Epidermal melanocyte (primary cell): ENCODE measurements at regions not wholly inside any gene's neighbourhood (a gene's known extent, or its start where the extent isn't known, plus 50 kb on each side); places are given as distances from the start of the nearest gene placed in this dataset.
"Not testable (repeated sequence)": the region's sequence is repeated elsewhere in the genome, so short reads cannot be mapped to it uniquely, and the experiment has no call there.

Experiments used
- DNase-seq: peaks from one replicate; pipeline ENCODE4 v3.0.0; 2011; ENCODE audit warnings: low spot score; ENCODE audit not compliant: insufficient read length

DNA sequence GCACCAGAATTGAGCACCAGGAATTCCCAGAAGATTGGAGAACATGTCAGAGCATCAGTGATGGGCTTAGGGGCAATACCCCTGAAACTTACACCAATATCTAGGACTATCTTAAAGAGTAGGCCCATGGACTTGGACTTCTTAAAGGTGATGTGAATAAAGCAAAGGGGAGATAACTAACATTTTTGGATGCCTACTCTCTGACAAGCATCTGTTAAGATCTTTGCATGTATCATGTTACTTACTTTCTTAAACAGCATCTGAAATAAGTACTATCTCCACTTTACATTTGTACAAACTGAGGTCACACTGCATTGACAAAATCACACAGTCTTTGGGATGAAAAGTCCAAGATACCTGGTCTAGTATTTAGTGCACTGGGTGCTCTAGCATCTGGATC is 258.6 kb upstream of the ARSJ start:
- no peak for DNase-seq

DNA sequence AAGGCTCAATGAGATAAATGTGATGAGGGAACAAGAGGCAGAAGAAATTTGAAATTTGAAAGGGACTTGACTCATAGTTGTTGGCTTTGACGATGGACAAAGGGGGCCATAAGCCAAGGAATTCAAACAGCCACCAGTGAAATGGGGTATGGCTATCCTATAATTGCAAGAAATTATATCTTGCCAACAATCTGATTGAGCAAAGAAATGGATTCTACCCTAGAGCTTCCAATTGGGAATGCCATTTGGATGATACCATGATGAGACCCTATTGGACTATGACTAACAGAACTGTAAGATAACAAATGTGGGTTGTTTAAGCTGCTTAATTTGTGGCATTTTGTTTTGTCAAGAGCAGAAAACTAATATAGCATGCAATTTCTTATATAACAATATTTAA is 270.1 kb upstream of the ARSJ start:
- DNase-seq, result no peak

DNA sequence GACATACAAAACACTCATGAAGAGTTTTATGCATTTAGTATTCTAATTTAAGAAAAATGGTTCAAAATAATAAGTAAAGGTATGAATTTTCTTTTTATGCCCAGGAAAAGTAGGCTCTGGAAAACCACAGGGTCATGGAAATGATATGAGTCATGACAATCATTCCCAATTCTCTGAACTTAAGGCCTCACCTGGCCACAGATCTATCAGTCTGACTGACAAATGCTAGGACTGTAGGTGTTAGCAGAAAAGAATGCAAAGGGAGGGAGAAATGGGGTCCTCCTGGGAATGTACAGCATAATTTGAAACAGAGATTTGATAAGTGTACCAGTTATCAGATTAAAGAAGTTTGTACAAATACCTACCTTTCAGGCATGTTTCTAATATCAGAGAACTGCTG is 270.5 kb upstream of the ARSJ start:
- DNase-seq, result no peak

DNA sequence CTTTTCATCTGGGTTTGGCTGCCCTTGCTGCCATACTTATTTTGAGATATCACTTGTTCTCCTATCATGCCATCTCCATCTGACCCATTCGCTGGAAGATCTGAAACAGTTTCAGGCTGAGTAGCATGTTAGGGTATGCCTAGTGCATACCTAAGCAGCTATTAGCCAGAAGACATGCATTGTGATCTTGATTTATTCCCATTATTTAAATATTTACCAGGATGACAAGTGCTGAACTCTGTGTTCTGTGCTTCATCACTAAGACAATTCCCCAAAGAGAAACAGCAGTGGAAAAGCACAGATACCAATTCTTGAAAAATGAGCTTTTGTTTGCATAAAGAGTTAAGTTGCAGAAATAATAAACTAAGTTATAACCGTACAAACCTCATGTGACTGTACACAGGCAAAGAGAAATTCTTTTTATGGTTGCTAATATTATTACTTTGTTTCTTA is 271.0 kb upstream of the ARSJ start:
- DNase-seq, result no peak

DNA sequence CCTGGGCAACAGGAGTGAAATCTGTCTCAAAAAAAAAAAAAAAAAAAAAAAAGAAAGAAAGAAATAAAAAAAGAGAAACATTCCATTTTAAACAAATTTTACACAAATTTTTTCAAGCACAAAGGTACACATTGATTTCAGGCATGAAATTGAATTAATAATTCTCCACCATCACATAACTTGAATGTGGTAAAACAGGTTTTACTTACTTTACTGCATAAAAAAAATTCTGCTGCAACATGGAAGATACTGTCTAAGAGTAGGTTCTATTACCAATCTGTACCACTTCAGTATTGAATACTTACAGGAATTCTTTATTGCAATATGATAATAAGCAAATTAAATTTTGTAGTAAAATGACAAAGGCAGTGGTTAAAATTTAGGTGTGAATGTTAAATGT is 271.6 kb upstream of the ARSJ start:
- DNase-seq, result no peak

DNA sequence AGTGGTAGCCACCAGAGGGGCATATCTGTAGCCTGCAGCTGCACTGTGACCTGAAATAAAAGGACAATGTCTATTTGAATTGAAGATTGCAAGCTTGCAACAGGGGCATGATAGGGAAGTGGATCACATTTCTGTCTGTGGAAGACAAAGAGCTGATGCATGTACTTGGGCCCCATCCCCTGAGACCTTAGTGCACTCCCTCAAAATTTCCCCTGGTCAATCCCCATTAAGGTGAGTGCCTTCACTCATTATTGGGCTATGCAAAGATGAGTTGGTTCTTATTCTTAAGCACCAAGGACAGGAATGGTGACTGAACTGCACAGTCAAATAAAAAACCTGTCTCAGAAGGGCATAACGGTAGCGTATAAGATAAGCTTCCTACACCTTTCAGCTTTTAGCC is 273.1 kb upstream of the ARSJ start:
- no peak for DNase-seq

DNA sequence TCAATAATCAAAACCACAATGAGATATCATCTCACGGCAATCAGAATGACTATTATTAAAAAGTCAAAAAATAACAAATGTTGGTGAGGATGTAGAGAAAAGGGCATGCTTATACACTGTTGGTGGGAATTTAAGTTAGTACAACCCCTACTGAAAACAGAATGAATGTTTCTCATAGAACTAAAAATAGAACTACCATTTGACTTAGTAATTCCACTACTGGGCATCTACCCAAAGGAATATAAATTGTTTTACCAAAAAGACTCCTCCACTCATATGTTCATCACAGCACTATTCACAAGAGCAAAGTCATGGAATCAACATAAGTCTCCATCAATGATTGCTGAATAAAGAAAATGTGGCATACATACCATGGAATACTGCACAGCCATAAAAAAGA is 278.1 kb upstream of the ARSJ start:
- no peak for DNase-seq

DNA sequence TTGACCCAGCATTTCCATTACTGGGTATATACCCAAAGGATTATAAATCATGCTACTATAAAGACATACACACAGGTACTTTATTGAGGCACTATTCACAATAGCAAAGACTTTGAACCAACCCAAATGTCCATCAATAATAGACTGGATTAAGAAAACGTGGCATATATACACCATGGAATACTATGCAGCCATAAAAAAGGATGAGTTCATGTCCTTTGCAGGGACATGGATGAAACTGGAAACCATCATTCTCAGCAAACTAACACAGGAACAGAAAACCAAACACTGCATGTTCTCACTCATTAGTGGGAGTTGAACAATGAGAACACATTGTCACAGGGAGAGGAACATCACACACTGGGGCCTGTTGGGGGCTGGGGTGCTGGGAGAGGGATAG is 283.0 kb upstream of the ARSJ start:
- DNase-seq, result not testable (repeated sequence)

DNA sequence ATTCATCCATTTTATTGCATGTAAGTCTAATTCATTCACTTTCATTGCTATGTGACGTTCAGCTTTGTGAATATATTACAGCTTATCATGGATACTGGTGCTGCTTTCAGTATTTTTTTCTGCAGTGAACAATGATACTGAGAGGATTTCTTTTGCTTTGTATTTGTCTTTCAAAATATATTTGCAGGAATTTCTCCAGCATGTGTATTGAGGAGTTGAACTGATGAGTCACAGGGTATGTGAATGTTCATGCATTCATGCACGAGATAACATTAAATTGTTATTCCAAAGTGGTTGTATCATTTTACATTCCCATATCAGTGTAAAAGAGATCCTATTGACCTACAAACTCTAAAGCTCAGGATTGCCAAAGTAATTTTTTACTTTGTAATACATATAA is 283.8 kb upstream of the ARSJ start:
- DNase-seq, result no peak

DNA sequence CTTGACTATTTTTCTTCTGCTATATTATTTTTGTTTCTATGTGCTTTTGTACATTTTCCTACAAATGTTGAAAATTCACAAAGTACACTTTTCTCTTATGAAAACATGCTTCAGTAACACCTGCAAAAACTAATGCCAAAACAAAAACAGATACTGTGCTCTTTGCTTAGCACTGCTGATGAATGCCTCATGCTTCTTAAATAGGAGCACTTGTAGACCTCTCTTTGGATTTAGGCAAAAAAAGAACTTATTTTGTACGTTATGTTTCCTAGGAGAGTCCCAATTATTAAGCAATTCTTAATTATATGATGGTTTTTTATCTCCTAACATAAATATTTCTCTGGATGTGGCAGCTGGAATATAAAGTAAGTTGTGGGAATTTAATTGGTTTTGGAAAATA is 285.0 kb upstream of the ARSJ start:
- no peak for DNase-seq

DNA sequence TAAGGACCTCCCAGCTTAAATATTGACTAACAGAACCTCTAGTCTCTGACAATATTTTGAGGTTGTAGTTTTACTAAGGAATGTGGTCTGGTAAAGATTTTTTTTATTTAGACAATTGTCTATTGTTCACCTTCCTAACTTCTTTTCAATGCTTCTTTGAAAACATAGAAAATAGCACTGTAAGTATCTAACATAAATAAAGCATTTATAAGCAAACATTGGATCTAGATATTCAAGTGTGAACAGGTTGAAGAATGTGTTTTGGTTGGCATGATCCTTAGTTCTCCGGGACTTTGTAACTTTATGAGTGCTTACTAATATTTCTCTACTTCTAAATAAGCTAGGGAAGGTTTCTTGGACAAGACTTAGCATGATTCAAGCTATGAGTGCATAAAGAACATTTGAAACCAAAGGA is 285.4 kb upstream of the ARSJ start:
- no peak for DNase-seq

DNA sequence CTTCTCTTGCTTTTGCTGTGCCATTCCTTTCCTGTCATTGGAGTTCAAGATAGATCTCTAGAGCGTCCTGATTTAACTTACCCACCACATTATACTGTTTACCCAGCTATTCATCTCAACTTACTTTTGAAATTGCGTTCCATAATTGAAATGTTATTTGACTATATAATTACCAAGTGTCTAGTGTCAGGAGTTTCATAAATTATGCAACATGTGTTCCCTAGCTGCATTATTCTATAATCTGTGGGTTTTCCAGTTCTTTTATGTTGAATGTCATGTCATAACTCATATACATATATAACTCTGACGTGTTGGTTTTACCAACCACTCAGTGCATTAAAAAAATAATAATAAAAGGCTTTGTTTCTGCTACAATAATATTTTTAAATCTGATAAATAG is 285.9 kb upstream of the ARSJ start:
- DNase-seq, result no peak

DNA sequence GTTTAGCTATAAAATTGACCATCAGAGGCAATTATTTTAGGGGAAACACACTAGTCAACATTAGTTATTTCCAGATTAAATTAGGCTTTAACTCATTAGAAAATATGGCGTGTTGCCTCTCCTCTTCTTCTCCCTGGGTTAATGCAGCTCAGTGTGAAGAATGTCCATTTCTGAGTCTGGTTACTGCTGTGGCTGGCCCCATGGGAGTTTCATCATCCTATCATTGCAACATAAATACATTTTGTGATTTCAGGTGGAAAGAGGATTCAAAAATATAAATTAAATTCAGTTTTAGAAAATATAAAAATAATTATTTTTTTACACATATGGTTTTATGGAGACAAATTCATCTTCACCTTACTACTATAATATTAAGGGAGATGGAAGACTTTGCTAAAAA is 288.5 kb upstream of the ARSJ start:
- no peak for DNase-seq

DNA sequence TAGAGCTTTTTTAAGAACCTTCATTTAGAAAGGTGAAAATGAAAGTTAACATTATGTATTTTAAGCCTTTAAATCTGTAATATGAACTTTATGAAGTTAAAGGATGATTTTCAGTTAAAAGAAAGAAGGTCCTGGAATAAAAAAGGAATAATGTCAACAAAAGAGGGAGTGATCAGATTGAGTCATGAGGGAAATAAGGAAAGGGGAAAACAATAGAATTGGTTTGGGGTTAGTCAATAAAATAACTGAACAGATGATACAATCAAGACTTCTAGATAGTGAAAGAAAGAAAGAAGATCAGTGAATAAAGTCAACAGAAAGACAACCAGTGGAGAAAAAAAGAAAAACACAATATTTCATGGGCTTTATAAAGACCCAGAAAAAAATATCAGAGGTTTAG is 291.6 kb upstream of the ARSJ start:
- DNase-seq, result no peak

DNA sequence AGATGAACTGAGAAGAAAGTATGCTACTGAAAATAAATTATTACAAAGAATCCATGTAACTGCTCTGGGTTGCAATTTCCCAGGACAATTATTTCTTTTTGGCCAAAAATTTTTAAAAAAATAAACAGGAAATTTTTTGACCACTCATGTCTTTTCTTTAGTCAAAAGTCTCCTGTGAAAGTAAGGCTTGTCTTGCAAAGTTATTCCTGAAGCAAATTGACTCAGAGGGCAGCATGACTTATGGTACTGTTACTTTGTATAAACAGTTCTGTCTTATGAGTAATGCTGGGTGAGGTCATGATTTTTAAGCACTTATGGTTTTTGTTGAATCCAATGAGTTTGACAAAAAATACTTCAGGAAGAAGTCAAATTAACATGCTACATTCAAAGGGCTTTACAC is 292.8 kb upstream of the ARSJ start:
- DNase-seq, result peak; percentile 28

DNA sequence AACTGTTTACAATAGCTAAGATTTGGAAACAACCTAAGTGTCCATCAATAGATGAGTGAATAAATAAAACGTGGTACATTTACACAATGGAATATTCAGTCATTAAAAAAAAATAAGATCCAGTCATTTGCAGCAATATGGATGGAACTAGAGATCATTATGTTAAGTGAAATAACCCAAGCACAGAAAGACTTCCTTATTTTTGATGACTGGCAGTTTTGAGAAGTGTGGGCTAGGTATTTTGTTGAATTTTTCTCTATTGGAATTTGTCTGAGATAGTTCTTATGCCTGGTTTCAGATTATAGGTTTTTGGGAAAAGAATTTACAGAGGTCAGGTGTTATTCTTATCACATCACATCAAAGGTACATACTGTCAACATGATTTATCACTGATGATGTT is 293.8 kb upstream of the ARSJ start:
- DNase-seq, result no peak

DNA sequence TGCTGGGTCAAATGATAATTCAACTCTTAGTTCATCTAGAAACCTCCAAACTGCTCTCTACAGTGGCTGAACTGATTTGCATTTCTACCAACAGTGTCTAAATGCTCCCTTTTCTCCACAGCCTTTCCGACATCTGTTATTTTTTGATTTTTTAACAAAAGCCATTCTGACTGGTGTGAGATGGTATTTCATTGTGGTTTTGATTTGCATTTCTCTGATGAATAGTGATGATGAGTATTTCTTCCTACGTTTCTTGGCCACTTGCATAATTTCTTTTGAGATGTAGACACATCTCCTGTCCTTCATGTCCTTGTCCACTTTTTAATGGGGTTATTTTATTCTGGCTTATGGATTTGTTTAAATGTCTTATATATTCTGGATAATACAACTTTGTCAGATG is 298.2 kb upstream of the ARSJ start:
- no peak for DNase-seq

DNA sequence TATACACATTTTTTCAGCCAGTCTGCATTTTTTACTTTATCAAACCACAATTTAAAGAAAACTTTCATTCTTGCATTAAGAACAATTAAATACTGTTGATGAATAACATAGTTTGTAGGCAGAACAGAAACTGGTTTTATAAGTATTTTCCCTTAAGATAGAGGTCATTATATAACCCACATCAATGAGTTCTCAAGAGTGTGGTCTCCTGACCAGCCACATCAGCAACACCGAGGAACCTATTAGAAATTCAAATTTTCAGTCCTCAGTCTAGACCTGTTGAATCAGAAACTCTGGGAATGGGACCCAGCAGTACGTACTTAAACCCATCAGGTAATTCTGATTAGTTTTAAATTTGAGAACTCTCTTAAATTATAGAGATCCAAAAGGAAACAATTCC is 299.6 kb upstream of the ARSJ start:
- no peak for DNase-seq

DNA sequence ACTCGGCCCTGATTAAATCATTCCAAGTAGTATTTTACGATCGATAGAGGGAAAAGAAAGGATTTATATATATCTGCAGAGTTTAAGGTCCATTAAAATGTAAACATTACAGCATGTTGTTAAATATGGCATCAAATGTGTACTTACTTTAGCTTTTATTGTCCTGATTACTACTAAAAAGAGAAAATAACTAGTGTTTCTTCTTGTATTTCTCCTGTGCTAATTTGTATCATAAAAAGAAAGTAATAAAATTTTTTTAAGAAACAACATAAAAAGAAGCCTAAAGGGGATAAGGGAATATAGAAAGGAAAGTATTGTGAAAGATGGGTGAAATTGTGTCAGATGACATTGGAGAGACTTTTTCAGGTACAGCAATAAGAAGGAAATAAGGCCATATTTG is 300.3 kb upstream of the ARSJ start:
- no peak for DNase-seq

DNA sequence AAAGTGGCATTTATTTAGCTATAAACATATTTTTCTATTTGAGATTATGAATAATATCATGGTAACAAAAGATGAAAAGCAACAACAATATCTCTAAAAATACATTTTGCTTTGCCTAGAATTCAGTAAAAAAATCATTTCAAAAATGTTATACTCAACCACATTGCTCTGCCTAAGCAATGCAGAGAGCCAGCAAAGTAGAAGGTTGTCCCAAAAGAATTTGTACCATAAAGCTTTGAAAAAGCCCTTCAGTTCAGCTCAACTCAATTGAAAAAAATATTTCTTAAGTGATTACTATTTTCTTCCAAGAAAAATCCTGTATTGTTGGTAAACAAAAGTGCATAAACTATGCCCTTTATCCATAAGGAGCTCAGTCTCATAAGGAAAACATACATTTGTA is 301.2 kb upstream of the ARSJ start:
- DNase-seq, result no peak

DNA sequence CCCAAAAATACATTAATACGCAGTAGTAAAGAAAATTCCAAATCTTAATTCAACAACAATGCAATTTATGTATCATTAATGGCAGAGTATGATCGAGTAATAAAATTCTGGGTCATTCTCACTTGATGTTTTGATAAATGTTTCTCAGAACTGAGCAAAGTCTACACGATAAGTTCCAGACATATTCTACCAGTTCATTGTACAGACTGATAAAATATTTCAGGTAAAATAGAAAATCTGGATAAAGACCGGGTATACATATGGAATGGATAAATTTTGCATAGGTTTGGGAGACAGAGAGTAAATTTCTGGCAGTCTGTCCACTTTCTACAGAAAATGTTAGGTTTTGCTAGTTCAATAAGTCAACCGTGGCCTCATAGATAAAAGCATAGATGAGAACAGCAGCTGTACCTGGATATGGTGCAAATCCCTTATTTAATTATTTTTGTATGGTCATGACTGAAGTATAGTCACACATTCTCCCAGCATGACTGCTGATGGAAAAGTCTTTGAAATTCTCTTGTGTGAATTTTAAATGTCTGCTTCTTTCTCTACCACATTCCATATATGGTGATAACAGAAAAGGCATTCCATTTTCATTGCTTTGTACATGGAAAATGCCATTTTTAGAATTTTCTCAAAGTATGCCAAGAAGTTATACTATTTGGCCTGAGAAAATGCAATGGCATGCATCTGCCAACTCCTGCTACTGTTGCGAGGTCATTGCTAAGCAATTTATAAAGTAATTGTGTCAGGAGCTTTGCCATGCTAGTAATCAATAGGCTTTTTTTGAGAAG is 301.9 kb upstream of the ARSJ start:
- no peak for DNase-seq

DNA sequence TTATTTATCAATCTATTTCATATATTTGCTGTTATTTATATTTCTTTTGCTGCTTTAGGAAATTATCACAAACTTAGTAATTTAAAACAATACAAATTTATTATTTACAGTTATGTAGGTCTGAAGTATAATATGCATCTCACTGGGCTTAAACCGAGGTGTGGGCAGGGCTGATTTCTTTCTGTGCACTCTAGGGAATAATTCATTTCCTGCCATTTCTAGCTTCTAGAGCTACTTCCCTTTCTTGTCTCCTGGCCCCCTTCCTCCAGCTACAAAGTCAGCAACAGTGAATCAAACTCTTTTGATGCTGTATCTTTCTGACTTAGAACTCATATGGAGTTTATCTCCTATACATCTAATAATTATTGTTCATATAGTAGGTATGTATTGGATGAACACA is 303.5 kb upstream of the ARSJ start:
- DNase-seq, result no peak

DNA sequence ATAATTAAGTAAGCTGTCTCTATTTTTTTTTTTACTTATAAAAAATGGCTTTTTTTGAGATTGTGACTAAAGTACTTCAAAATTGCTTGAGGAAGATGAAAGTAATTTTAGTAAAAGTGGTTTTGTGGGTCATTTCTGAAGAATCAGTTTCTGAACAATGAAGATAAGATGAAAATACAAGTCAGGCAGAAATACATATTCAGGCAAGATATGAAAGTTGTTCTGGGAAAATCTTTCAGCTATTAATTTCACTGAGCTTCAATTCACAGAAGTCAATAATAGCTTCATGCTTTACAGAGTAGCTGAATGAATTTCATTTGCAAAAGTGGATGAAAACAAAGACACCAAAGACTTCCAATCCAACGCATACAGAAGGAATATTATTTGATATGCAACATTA is 305.2 kb upstream of the ARSJ start:
- no peak for DNase-seq
